Vagina (tissue), 2 donors: ENCODE measurements at regions not wholly inside any gene's neighbourhood (a gene's known extent, or its start where the extent isn't known, plus 50 kb on each side); places are given as distances from the start of the nearest gene placed in this dataset.

Experiments
- POLR2A ChIP-seq, 2 donors: fragments of 450-650 bp; IDR thresholded peaks; one replicate each; pipeline ENCODE4 v1.6.1; 2017; ENCODE audit warnings: antibody characterized with exemption in 2 of 2, mild to moderate bottlenecking in 2 of 2, moderate library complexity in 2 of 2
- TF ChIP-seq, protein P1 (sequence below), 3 experiments: fragments of 450-650 bp in 2 of 3; fragments of 200-600 bp in 1 of 3; sonication (generic) in 1 of 3; IDR thresholded peaks; one replicate each; pipeline ENCODE4 v1.5.1; 2017 to 2019; ENCODE audit warnings: antibody characterized with exemption in 3 of 3, mild to moderate bottlenecking in 2 of 3, moderate library complexity in 2 of 3

DNA sequence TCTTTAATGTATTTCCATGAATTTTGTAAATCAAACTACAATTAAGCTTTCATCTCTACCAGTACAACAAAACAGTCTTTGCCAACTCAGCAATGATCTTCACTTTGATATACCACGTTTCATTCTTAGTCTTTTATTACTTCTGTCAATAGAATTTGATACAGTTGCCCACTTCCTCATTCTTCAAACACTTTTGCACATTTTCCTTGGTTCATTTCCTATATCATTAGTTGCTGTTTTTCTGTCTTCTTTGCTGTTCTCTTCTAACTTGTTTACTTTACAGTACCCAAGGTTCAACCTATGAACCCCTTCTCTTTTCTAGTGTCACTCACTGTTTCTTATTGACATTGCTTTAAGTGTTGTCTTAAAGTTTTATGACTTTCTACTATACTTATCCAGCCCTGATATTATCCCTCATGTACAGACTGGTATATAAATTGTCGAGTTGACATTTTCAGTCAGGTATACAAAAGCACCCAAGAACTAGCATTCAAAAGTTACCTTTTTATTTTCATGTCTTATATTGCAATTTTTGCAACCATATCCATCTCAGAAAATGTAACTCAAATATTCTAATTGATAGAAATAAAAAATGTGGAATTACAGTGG, 903.1 kb downstream of the NSUN3 start:
- no peak for TF ChIP-seq POLR2A (IDR thresholded peaks at IDR 0.05)
- TF ChIP-seq, protein P1, sequence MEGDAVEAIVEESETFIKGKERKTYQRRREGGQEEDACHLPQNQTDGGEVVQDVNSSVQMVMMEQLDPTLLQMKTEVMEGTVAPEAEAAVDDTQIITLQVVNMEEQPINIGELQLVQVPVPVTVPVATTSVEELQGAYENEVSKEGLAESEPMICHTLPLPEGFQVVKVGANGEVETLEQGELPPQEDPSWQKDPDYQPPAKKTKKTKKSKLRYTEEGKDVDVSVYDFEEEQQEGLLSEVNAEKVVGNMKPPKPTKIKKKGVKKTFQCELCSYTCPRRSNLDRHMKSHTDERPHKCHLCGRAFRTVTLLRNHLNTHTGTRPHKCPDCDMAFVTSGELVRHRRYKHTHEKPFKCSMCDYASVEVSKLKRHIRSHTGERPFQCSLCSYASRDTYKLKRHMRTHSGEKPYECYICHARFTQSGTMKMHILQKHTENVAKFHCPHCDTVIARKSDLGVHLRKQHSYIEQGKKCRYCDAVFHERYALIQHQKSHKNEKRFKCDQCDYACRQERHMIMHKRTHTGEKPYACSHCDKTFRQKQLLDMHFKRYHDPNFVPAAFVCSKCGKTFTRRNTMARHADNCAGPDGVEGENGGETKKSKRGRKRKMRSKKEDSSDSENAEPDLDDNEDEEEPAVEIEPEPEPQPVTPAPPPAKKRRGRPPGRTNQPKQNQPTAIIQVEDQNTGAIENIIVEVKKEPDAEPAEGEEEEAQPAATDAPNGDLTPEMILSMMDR (IDR thresholded peaks at IDR 0.05): no peak
